PC-9 (cell line): ENCODE measurements at regions not wholly inside any gene's neighbourhood (a gene's known extent, or its start where the extent isn't known, plus 50 kb on each side); places are given as distances from the start of the nearest gene placed in this dataset.

Experiments used
- CTCF ChIP-seq: fragments of 200-600 bp; sonication (generic); conservative IDR thresholded peaks from 2 replicates; pipeline ENCODE4 v1.6.1; 2017; ENCODE audit warnings: mixed run types, antibody characterized with exemption, mild to moderate bottlenecking, moderate library complexity
- EZH2 ChIP-seq: fragments of 200-600 bp; sonication (generic); IDR thresholded peaks from 2 replicates; pipeline ENCODE4 v1.8.0; 2017; ENCODE audit warnings: antibody characterized with exemption, low read depth

GRCh38 chr5:17888155-17888554, 253.9 kb downstream of the TAF11L14 start:
- TF ChIP-seq CTCF: no peak
- no peak for TF ChIP-seq EZH2
